GM18870 (cell line): ENCODE measurements at regions not wholly inside any gene's neighbourhood (a gene's known extent, or its start where the extent isn't known, plus 50 kb on each side); places are given as distances from the start of the nearest gene placed in this dataset.

Experiments used
- ATAC-seq: cut with Tn5 transposase; IDR thresholded peaks from one replicate; pipeline ENCODE4 v1.9.1; 2021; ENCODE audit warnings: moderate library complexity; ENCODE audit not compliant: unreplicated experiment

DNA sequence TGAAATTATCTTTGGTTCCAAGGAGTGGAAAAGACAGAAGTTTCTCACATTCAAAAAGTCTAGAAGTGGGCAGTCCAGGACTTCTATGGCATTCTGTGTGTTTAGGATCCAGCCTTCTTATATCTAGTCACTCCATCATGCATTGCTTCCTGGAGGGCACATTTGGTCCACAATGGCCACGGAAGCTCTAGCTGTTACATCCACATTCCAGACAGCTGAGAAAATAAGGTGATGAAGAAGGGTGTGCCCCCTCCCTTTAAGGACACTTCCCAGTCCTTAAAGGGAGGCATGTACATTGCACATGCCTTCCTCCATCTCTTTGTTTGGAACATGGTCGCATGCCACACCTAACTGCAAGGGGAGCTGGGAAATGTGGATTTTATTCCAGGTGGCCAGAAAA, 59.9 kb upstream of the BZW1 start:
- ATAC-seq: no peak

DNA sequence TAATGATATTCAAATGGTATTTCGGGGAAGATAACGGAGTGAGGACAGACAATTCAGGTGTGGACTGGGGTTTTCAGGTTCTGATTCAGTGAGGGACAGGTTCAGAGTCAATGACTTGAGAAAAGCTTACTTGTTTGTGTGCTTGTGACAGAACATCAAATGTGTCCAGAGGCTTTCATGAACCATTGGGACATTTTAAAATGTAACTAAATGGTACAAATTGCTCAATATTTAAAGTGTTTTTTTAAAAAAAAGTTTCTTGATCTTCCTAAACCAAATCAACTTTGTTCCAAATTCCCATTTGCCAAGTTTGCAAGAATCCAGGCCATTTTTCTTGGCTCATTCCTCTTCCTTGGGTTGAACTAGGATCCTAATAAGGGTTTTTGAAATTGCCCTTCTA, 59.4 kb upstream of the BZW1 start:
- ATAC-seq: no peak

DNA sequence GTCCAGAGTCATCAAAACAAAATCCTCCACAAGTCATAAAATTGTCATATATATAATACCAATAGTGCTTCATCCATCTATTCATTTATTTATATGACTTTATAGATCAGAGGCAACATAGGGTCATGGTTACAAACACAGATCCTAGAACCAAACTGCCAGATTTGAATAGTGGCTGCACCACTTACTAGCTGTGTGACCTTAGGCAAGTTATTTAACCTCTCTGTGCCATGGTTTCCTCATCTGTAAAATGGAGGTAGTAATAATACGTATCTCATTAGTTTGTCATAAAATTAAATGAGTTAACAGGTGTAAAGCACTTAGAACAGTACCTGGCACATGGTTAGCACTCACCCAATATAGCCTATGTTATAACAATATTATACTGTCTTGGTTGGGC, 58.9 kb upstream of the BZW1 start:
- no peak for ATAC-seq

DNA sequence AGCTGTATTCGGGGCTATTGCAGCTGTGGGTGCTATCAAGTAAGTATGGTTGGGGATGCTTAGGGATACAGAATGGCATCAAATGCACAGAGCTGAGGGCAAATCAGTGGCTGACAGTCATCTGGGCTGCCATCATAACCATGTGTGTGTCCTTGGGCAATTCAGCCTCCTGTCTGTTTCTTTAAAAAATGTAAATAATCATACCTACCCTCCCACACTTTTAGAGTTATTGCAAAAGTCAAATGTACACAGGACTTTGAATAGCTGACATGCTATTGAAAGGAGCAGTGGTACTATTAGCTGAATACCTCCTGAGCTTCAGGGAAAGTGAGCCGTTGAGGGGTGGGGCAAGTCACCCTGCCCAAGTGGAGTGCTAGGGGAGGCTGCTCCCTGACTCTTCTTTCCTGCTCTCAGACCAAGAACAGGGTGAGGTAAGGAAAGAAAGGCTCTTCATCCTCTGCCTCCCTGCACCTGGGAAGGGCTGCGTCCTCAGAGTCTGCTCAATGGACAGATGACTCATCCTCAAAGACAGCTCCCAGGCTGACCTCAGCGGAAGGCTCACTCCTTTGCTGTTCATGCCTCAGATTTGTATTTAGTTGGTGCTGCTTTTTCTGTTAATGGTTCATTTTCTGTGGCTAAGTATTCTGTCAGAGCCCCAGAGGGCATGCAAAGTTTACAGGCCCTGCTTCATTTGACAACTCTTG, 54.9 kb upstream of the BZW1 start:
- peak; percentile 89 for ATAC-seq

DNA sequence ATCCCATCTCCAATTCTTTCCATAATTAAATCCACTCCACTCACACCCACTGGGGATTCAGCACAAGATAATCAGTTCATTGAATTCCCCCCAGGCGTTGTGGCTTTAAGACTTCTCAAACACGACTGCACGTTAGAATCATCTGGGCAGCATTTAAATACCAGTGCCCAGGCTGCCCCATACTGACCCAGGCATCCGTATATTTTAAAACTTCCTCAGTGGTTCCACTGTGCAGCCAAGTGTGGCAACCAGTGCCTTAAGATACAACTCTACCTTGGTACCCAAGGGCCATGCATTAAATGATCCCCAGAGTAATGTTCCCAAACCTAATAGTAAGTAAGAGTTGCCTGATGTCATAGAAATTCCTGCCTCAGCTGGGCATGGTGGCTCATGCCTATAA, 54.3 kb upstream of the BZW1 start:
- ATAC-seq: peak; percentile 8

DNA sequence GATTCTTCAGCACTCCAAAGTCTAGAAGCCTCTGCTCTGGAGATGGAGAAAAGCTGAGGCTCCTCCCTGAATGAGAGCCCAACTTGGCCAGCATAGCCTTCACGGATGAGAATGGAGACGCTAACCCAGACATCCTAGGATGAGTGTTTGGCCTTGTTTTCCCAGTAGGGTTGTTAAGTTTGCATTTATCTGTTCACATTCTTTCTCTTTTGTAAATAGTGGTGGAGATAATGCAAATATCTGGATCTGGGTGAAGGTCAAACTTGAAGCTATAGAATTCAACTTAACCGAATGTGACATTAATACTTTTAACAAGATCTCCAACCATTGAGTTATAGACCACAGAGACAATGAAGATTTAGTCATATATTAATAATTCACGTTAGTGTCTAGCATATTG, 53.4 kb upstream of the BZW1 start:
- ATAC-seq: no peak

DNA sequence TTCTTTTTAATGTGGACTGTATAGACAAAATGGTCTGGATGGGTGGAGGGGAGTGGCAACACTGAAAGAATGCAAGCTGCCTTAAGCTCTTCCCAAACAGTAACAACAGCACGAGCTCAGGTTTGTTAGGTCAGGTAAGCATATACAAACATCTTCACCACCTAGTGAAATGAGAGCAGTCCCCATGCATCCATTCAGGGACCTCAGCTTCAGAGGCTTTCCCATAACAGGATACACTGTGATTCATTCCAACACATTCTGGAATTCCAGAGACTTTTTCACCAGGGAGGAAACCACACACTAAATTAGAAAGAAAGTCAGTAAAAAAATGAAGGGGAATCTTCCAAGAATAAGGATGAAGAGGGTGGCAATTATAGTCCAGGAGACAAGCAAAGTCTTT, 50.4 kb upstream of the BZW1 start:
- ATAC-seq: no peak
